Testis (tissue), 2 donors: ENCODE measurements at regions not wholly inside any gene's neighbourhood (a gene's known extent, or its start where the extent isn't known, plus 50 kb on each side); places are given as distances from the start of the nearest gene placed in this dataset.

ENCODE experiments used
- POLR2A ChIP-seq: fragments of 450-650 bp; IDR thresholded peaks from one replicate; pipeline ENCODE4 v1.6.1; 2017; ENCODE audit warnings: antibody characterized with exemption, mild to moderate bottlenecking, moderate library complexity
- TF ChIP-seq, protein P1 (sequence below), 3 experiments: fragments of 450-650 bp in 2 of 3; fragments of 200-600 bp in 1 of 3; sonication (generic) in 1 of 3; IDR thresholded peaks; one replicate each; pipeline ENCODE4 v1.5.1; 2016 to 2019; ENCODE audit warnings: antibody characterized with exemption in 3 of 3, mild to moderate bottlenecking in 2 of 3, moderate library complexity in 1 of 3

DNA sequence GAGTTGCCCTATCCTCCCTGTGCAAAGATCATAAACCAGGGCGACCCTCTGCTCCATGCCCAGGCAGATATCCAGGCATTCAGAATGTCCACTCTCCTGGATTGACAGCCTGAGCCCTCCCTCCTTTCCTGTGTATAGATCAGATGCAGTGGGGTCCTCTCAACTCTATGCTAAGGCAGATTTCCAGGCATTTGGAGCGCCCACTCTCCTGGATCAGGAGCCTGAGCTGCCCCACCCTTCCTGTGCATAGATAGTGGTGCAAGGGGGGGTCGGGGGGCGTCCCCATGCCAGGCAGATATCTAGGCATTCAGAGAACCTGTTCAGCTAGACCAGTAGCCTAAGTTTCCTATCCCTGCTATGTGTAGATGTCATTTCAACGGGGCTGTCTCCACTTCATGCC is 941.1 kb downstream of the PCDH19 start:
- no peak for TF ChIP-seq POLR2A
- TF ChIP-seq, protein P1, sequence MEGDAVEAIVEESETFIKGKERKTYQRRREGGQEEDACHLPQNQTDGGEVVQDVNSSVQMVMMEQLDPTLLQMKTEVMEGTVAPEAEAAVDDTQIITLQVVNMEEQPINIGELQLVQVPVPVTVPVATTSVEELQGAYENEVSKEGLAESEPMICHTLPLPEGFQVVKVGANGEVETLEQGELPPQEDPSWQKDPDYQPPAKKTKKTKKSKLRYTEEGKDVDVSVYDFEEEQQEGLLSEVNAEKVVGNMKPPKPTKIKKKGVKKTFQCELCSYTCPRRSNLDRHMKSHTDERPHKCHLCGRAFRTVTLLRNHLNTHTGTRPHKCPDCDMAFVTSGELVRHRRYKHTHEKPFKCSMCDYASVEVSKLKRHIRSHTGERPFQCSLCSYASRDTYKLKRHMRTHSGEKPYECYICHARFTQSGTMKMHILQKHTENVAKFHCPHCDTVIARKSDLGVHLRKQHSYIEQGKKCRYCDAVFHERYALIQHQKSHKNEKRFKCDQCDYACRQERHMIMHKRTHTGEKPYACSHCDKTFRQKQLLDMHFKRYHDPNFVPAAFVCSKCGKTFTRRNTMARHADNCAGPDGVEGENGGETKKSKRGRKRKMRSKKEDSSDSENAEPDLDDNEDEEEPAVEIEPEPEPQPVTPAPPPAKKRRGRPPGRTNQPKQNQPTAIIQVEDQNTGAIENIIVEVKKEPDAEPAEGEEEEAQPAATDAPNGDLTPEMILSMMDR (IDR thresholded peaks at IDR 0.05), result no peak
